ENCODE measurements at regions not wholly inside any gene's neighbourhood (a gene's known extent, or its start where the extent isn't known, plus 50 kb on each side); places are given as distances from the start of the nearest gene placed in this dataset.

- no peak for DNase-seq
These were observed 286.5 kb downstream of the LPIN1 start for GRCh38 chr2:12032975-12033374.

GRCh38 chr2:12033494-12033893 is 287.1 kb downstream of the LPIN1 start:
- DNase-seq, result no peak

- DNase-seq, result no peak
These were observed 287.9 kb downstream of the LPIN1 start for GRCh38 chr2:12034382-12034781.

GRCh38 chr2:12035029-12035720 is 288.7 kb downstream of the LPIN1 start:
- DNase-seq, result no peak

- no peak for DNase-seq
These were observed 289.7 kb downstream of the LPIN1 start for GRCh38 chr2:12035956-12036639.

- peak; percentile 10 for DNase-seq
These were observed 290.2 kb downstream of the LPIN1 start for GRCh38 chr2:12036640-12036983.

GRCh38 chr2:12037301-12037700 is 290.9 kb downstream of the LPIN1 start:
- no peak for DNase-seq

- DNase-seq, result no peak
These were observed 294.8 kb downstream of the LPIN1 start for GRCh38 chr2:12041236-12041635.

- DNase-seq, result no peak
These were observed 296.7 kb downstream of the LPIN1 start for GRCh38 chr2:12043131-12043530.

GRCh38 chr2:12044857-12045256 is 298.4 kb downstream of the LPIN1 start:
- no peak for DNase-seq

- DNase-seq, result no peak
These were observed 299.4 kb downstream of the LPIN1 start for GRCh38 chr2:12045864-12046291.

- no peak for DNase-seq
These were observed 300.2 kb downstream of the LPIN1 start for GRCh38 chr2:12046641-12047040.

- no peak for DNase-seq
These were observed 301.3 kb downstream of the LPIN1 start for GRCh38 chr2:12047761-12048160.

- DNase-seq, result peak; percentile 11
These were observed 302.1 kb downstream of the LPIN1 start for GRCh38 chr2:12048550-12048949.

GRCh38 chr2:12050396-12050795 is 304.0 kb downstream of the LPIN1 start:
- no peak for DNase-seq

- no peak for DNase-seq
These were observed 305.4 kb downstream of the LPIN1 start for GRCh38 chr2:12051831-12052230.

- DNase-seq, result no peak
These were observed 306.4 kb downstream of the LPIN1 start for GRCh38 chr2:12052796-12053195.

- no peak for DNase-seq
These were observed 308.7 kb downstream of the LPIN1 start for GRCh38 chr2:12054956-12055618.

- no peak for DNase-seq
These were observed 311.2 kb downstream of the LPIN1 start for GRCh38 chr2:12057436-12058166.

- no peak for DNase-seq
These were observed 313.4 kb downstream of the LPIN1 start for GRCh38 chr2:12059616-12060441.

- no peak for DNase-seq
These were observed 314.5 kb downstream of the LPIN1 start for GRCh38 chr2:12060886-12061285.

GRCh38 chr2:12061286-12062052 is 315.0 kb downstream of the LPIN1 start:
- DNase-seq, result no peak

Measured in activated CD4-positive, alpha-beta T cell treated with anti-CD3 and anti-CD28 coated beads for 48 hours (primary cell).